GM18868 (cell line): ENCODE measurements at regions not wholly inside any gene's neighbourhood (a gene's known extent, or its start where the extent isn't known, plus 50 kb on each side); places are given as distances from the start of the nearest gene placed in this dataset.
A peak's percentile ranks its signal among the peaks of the same experiment; 100 is the strongest.
"Not testable (repeated sequence)": the region's sequence is repeated elsewhere in the genome, so short reads cannot be mapped to it uniquely, and the experiment has no call there.

Experiments used
- ATAC-seq: cut with Tn5 transposase; IDR thresholded peaks from one replicate; pipeline ENCODE4 v1.9.1; 2021; ENCODE audit warnings: mild to moderate bottlenecking, moderate library complexity; ENCODE audit not compliant: unreplicated experiment

DNA sequence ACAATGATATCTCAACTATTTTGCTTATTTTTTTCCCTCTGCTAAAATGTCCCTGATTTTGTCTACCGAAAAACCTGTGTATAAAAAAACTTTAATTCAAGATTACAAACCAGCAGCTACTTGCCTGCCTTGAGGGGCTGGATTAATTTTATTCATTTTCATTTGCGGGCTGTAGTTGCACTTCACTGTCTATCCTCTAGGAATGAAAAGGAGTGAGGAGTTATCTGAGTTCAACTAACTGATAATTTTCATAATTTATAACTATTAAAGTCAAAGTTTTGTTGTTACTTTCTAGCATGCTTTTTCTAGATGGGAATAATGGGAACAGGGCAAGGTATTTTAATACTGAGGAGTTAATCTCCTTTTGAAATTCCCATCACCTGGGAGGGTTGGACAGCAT is 50.3 kb upstream of the AGTPBP1 start:
- not testable (repeated sequence) for ATAC-seq

DNA sequence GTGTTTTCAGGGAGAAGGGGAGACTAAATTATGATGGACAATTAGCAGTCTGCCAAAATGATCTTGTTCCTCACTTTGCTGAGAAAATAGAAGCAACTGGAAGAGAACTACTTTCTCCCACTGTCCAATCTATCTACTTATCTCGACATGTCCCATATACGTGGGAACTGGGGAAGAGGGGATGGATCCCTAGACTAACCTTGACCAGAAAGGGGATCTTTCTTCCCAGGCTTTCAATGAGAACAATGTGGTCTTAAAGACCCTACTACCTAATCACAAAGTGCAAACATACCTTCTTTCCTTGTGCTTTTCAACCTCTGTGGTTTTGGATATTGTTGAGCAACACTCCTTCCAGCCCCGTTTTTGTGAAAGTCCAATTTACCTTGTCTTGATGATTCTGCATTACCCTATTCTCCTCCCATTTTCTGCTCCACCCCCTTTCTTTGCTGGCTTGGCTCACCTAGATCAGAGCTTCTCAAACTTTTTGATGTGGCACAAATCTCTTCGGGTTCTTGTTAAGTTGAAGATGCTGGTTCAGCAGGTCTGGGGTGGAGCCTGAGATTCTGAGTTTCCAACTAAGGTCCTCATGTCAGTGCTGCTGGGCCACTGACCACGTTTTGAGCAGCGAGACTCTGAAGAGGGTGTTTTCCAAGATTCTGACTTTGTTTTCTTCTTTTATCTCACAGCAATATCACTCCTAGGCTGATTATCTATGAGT is 61.4 kb upstream of the AGTPBP1 start:
- not testable (repeated sequence) for ATAC-seq

DNA sequence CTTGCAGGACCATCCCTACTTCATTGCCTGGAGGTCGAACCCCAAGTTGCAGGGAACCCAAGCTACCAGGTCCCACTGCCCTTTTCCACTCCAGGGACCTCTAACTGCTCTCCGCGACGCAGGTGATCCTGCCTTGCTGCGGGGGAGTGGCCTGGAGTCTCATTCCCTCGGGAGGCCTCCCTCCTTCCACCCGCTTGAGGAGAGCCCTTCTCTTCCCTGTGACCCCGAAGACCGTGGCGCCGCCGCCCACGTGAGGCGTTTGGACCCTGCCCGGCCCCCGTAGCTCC is 63.0 kb upstream of the AGTPBP1 start:
- ATAC-seq, result not testable (repeated sequence)

DNA sequence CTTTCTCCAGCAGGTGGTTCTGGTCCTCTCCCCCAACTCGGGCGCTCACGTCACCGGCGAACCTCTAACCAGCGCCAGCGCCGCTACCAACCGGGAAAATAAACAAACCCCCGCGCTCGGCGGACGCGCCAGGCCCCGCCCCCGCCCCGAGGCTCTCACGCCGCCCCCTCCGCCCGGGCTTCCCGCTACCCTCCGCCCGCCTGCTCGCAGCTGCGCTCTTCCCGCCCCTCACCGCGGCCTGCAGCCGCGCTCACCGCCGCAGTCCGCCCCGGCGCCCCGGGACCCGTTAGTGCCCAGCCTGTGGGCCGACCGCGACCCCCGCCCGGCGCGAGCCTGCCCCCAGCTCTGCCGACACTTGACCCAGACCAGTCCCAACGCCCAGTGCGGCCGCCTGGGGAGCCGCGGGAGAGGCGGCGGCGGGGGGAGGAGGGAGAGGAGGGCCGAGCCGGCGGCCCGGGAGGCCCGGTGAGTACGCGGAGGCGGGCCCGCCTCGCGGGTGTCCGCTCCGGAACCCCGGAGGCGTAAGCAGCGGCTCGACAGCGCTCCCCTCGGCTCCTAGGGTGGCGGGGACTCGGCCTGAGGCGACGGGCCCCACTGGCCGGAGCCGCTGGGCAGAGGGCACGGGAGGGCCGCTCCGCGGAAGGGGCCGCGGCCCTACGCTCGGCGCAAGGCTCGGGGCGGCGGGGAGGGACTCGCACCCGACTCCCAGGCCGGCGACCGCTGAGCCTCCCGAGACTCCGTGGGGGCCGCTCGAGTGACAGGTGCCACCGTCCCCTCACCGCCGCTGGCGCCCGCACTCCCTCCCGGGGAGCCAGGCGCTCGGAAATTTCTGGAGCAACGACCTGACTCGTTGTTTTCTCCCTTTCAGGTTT is 63.6 kb upstream of the AGTPBP1 start:
- peak; percentile 76 for ATAC-seq

DNA sequence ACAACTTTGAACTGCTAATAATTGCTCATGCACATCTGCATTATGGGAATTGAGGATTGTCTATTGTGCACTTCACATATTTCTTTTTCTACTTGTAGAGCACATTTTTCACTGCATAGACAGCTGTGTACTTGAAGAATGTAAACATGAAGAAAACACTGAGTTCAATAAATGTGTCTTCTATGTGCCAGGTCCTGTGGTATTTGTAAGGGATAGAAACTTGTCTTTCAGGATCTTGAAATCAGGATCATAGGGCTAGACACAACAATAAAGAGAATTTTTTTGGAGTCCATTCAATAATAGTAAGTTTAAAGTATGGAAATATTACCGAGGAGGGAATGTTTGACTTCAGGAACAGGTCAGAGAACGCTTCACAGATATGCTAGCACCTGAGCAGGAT is 66.6 kb upstream of the AGTPBP1 start:
- not testable (repeated sequence) for ATAC-seq

DNA sequence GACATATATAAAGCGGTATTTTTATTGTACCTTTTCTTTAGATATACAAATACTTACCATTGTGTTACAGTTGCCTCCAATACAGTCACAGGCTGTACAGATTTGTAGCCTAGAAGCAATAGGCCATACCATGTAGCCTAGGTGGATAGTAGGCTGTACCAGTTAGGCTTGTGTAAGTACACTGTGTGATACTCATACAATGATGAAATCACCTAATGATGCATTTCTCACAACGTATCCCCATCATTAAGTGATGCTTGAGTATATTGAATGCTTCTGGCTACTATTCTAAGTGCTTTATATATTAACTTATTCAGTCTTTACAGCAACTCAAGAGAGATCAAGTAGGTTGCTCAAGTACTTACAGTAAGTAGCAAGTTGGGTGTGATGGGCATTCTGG is 71.6 kb upstream of the AGTPBP1 start:
- not testable (repeated sequence) for ATAC-seq

DNA sequence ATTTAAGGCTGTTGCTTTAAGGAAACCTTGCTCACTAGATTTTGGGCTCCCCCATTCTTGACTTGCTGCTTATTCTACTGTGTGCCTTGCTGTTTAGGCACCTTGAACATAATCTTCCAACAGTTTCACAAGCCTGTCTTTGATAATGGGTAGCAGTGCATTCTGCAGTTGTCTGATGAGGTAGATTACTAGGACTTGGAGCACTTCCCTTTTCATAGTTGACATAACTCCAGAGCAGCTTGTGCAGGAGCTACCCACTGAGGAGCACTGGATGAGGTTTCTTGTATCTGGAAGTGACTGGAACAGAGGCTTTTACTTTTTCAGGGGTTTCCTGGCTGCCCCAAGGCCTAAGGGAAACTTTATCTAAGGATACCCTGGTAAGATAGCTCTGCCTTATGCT is 73.0 kb upstream of the AGTPBP1 start:
- ATAC-seq, result not testable (repeated sequence)

DNA sequence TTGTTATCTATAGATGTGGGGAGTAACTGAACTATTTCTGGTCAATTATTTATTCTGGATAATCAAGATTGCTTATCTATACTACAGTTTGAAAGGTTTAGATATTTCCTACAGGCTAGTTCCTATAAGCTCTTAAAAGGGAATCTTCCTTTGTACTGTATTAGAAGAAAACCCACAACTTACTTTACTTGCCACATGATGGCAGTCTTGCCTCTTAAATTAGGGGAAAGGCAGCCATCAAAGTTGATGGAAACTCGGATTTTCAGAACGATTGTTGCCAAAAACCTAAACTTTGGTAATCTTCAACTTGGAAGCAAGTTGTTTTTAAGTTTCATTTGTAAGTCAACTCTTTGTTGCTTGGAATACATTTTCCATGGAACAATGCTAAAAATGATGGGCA is 77.2 kb upstream of the AGTPBP1 start:
- peak; percentile 58 for ATAC-seq

DNA sequence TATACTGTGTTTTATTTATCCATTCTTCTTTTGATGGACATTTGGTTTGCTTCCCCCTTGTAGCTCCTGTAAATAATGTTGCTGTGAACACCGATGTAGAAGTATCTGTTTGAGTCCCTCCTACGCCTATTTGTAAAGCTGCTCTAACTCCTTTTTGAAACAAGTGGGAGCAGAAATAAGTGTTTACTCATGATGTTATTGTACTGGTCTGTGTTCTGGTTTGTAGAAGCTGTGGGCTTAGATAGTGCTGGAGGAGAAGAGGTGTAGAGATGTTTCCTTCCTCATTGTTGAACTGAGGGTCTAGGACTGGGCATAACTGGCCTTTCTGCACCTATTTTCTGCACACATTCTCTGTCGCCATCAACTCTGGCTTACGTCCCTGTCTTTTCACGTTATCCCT is 78.8 kb upstream of the AGTPBP1 start:
- ATAC-seq, result not testable (repeated sequence)

DNA sequence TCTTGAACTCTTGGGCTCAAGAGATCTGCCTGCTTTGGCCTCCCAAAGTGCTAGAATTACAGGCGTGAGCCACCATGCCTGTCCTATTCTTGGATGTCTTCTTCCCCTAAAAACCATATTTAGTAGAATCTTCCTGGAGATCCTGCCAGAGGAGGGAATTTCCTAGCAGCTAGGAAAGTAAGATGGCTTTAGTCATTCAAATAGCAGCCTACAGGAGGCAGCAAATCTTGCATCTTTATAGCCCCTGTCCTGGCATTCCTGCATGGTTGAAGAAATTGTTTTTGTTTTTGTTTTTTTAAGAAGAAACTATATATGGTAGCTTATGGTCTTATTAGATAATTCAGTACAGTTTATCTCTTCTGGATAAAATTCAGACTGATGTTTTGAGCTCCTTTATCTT is 83.2 kb upstream of the AGTPBP1 start:
- ATAC-seq, result not testable (repeated sequence)

DNA sequence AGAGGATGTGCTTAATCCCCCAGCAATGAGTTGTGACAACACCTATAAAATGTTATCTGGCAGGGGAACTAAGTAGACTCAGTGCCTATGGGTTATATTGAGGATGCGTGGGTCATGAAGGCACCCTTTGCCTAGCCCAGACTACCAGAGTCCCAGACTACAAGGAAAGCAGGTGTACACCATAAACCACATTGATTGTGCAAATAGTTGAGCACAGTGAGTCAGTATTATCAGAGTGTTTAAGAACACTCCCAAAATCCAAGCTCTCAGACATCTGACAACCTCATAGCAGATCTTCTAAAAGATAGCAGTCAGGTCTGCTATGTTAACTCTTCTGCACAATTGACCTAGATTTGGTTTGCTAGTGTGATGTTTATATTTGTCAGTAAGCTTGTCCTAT is 92.8 kb upstream of the AGTPBP1 start:
- ATAC-seq, result not testable (repeated sequence)

DNA sequence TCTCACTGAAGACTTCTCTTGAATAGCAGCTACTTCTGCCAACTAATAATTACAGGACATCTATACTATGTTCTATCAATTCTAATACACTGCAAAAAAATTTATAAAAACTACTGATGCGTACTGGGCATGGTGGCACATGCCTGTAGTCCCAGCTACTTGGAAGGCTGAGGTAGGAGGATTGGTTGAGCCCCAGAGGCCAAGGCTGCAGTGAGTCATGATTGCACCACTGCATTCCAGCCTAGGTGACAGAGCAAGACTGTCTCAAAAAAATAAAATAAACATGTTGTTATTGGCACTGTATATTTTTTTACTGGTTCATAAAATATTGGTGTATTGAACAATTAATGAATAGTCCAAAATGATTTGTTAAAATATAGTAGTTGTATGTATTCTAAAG is 97.0 kb upstream of the NAA35 start:
- not testable (repeated sequence) for ATAC-seq

DNA sequence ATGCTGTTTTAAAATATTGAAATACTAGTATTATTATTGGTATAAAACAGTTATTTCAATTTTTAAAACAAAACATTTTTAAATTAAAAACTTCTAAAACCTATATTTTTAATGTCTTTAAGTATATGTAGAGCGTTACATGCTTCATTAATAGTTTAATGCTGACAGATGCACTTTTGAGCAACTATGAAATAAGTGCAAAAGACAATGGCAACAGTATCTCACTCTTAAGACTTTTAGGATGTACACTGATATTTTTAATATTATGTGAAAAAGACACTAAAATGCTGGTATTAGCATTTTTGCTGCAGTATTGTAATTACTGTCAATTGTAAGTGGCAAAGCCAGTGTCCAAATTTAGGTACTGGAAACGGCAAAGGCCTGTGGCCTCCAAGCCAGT is 93.2 kb upstream of the NAA35 start:
- ATAC-seq, result not testable (repeated sequence)

DNA sequence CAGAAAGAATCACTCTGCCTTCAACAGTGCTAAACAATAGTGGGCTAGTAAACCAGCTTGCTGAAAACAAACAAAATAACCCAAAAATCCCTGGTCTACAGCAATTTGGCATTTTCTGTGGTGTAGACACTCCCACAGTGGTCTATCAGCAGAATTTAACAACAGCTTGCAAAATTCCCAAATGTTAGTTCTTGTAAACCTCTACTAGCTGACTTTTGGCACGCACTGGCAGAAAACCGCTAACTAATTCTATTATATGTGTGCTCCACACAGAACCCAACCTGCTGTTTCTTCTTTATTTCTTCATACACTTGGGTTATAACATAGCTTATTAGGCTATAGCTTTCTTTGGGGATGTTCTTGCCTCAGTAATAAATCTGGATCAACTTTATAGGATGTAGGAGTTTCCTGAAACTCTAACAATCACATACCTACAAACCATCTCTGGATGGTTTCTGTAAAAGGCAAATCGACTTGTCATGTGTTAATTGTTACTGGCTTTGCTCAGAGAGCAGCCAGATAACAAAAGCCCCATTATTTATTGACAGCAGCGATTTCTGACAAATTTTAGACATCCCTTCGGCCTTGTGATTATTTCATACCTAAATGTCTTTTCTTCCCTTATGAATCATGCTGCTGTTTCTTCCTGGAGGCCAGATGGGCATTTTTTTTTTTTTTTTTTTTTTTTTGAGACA is 82.7 kb upstream of the NAA35 start:
- no peak for ATAC-seq

DNA sequence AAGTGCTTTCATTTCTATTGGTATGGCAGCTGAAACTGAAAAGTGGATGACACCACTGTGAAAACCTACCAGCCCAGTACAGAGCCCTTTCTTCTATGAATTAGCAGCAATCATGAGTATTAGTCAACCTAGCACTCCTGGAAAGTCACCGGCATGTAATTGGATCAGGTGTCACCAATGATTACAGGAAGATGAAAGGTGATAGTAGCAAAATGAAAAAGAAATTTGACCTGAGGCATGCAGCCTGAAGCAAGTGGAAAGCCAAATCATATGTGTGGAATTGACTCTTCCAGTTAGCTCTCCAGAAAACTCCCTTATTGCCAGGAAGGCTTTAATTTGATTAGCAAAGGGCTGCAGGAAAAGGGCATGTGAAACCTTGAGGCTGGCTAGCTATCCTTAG is 81.2 kb upstream of the NAA35 start:
- no peak for ATAC-seq

DNA sequence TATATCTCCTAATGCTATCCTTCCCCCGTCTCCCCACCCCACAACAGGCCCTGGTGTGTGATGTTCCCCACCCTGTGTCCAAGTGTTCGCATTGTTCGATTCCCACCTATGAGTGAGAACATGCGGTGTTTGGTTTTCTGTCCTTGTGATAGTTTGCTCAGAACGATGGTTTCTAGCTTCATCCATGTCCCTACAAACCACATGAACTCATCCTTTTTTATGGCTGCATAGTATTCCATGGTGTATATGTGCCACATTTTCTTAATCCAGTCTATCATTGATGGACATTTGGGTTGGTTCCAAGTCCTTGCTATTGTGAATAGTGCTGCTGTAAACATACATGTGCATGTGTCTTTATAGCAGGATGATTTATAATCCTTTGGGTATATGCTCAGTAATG is 79.1 kb upstream of the NAA35 start:
- not testable (repeated sequence) for ATAC-seq

DNA sequence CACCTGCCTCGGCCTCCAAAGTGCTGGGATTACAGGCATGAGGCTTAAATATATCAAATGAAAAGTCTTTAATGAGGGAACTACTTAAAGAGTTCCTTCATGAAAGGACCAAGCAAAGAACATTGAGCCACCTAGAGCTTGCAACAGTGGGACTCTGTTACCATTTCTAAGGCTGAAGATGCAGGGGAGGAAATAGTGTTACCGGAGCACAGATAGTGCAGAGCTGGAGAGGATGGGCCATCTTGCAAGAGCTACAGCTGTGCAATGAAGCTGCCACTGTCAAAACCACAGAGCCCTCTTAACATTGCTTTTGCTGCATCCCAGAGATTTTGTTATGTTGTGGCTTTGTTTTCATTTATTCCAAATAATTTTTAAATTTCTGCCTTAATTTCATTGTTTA is 77.1 kb upstream of the NAA35 start:
- no peak for ATAC-seq

DNA sequence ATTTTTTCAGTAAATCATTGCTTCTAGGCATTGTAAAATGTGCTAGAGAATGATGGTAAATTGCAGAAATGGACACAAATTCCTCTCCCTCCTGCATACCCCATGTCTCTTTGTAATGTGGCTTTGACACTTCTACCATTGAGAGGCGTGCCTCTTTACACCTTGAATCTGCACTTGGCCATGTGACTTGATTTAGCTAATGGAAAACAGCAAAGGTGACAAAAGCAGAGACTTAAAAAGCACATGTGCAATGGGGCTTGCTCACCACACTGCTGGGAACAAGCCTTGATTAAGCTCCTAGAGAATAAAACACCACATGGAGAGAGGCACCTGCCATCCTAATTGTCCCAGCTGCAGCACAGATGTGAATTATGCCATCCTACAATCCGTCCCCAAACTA is 69.9 kb upstream of the NAA35 start:
- no peak for ATAC-seq

DNA sequence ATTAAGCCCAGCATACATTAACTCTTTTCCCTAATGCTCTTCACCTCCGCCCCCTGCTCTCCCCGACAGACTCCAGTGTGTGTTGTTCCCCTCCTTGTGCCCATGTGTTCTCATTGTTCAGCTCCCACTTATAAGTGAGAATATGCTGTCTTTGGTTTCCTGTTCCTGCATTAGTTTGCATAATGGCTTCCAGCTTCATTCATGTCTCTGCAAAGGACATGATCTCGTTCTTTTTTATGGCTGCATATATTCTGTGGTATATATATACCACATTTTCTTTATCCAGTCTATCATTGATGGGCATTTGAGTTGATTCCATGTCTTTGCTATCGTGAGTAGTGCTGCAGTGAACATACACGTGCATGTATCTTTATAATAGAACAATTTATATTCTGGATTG is 69.3 kb upstream of the NAA35 start:
- not testable (repeated sequence) for ATAC-seq

DNA sequence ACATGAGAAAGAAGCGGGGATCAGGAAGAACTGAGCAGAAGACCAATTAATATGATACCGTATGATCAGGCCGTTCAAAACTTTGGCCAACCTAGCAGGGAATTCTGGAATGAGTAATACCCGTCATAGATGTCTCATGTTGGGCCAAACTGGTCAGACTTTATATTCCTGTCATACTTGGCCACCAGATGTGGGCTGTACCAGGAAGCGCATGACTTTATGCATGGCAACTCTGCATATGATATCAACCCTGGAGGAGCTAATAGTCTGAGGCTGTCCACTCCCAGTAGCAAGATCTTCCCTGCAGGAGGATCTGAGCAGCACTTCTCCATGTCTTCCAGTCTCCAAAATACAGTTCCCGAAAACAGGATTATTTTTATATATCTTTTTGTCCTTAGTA is 68.5 kb upstream of the NAA35 start:
- ATAC-seq, result no peak

DNA sequence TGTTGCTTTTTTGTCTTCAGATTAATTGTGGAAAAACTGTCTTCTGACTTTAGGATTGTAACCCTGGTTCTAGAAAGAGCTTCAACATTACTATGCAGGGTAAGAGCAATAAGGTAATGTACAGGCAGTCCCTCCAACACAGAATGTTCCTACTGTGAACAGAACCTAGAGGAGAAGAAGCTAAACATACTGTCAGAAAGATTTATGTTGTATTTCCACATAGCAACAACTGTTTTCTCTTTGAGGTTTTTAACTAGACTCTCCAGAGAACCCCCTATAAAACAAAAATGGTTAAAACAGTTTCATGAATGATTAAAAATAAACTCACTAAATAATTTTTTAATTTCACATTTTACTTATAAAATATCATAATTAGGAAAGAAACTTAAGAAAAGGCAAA is 64.3 kb upstream of the NAA35 start:
- no peak for ATAC-seq
